Esophagus muscularis mucosa (tissue), 4 donors: ENCODE measurements at regions not wholly inside any gene's neighbourhood (a gene's known extent, or its start where the extent isn't known, plus 50 kb on each side); places are given as distances from the start of the nearest gene placed in this dataset.

Experiments
- DNase-seq: peaks from one replicate; pipeline ENCODE4 v3.0.0-alpha.2; 2017; ENCODE audit errors: extremely low spot score
- H3K27ac ChIP-seq, 4 donors: fragments of 200-600 bp; sonication (generic); replicated peaks in 1 of 4; 1 replicate in 3 of 4; 2 replicates in 1 of 4; pipeline ENCODE4 v1.5.1; 2016 to 2019; ENCODE audit warnings: mild to moderate bottlenecking in 1 of 4
- H3K27me3 ChIP-seq, 4 donors: fragments of 200-600 bp; sonication (generic); one replicate each; pipeline versions ENCODE4 v1.5.1 to v1.6.0; 2016 to 2019
- H3K36me3 ChIP-seq, 4 donors: fragments of 200-600 bp; sonication (generic); one replicate each; pipeline ENCODE4 v1.5.1; 2016 to 2019
- H3K4me1 ChIP-seq, 4 donors: fragments of 200-600 bp; sonication (generic); one replicate each; pipeline ENCODE4 v1.5.1; 2016 to 2019
- H3K4me3 ChIP-seq, 4 donors: fragments of 200-600 bp; sonication (generic); 1 replicate in 2 of 4; 2 replicates in 2 of 4; pipeline ENCODE4 v1.5.1; 2016 to 2019; ENCODE audit warnings: mild to moderate bottlenecking in 4 of 4, moderate library complexity in 1 of 4
- H3K9me3 ChIP-seq, 4 donors: fragments of 200-600 bp; sonication (generic); 1 replicate in 3 of 4; 2 replicates in 1 of 4; pipeline ENCODE4 v1.5.1; 2016 to 2019
- CTCF ChIP-seq, 3 experiments: fragments of 200-600 bp in 2 of 3; fragments of 450-650 bp in 1 of 3; sonication (generic) in 2 of 3; IDR thresholded peaks; one replicate each; pipeline ENCODE4 v1.5.1; 2017 to 2019; ENCODE audit warnings: antibody characterized with exemption in 3 of 3, mild to moderate bottlenecking in 2 of 3, moderate library complexity in 1 of 3
- EP300 ChIP-seq: sonication (generic); formaldehyde crosslinking; IDR thresholded peaks from one replicate; pipeline ENCODE4 v1.6.1; 2017; ENCODE audit warnings: antibody characterized with exemption
- POLR2A ChIP-seq: fragments of 450-650 bp; IDR thresholded peaks from one replicate; pipeline ENCODE4 v1.6.1; 2017; ENCODE audit warnings: antibody characterized with exemption, moderate library complexity, mild to moderate bottlenecking, low read depth
- POLR2AphosphoS5 ChIP-seq, 2 donors: sonication (generic); formaldehyde crosslinking; IDR thresholded peaks; one replicate each; pipeline ENCODE4 v1.6.1; 2017; ENCODE audit warnings: antibody characterized with exemption in 2 of 2
- WGBS: methylation state at CpG from one replicate; pipeline ENCODE4 v1.1.5; 2018; 5-methylcytosine and 5-hydroxymethylcytosine counted together
- intact Hi-C: fragments of 100-400 bp; cut with DNase I; formaldehyde crosslinking; loops from one replicate; pipeline ENCODE4 v1.15.1; 2023

DNA sequence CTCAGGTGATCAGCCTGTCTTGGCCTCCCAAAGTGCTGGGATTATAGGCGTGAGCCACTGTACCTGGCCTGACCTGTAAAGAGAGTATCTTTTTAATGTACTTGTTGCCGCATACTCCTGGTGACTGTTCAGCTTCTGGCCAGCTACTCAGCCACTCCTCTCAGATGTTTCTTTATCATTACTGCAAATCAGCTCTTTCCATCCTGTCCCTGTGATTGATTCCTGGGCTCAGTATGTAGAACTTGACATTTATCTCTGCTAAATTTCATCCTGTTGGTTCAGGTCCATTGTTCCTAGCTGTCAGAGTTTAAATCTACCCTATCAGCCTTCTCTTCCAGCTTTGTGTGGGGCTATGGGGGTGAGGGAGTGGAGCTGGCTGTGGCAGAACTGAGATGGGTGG is 211.5 kb upstream of the ASIC2 start:
- intact Hi-C loops: no loop called here
- TF ChIP-seq POLR2AphosphoS5 (IDR thresholded peaks at IDR 0.05): no peak
- no peak for TF ChIP-seq EP300
- TF ChIP-seq POLR2A: no peak
- TF ChIP-seq CTCF (IDR thresholded peaks at IDR 0.05): no peak
- peaks cover 0 to 7% (median 6%) of the 10 kb centered on the region in 4 donors for H3K4me1 ChIP-seq
- H3K9me3 ChIP-seq: no peaks in the 10 kb centered on the region
- H3K27me3 ChIP-seq: peaks cover 0 to 13% (median 0%) of the 10 kb centered on the region in 4 donors
- 87% methylated on average over 2 of the region's 2 CpGs for WGBS
- H3K4me3 ChIP-seq: no peak overlapping the region
- DNase-seq: no peak
- H3K36me3 ChIP-seq: no peaks in the 10 kb centered on the region
- H3K27ac ChIP-seq: no peak overlapping the region

GRCh38 chr17:33506889-33507650 is 214.0 kb upstream of the ASIC2 start:
- TF ChIP-seq CTCF (IDR thresholded peaks at IDR 0.05): no peak
- TF ChIP-seq POLR2A: no peak
- no peak for TF ChIP-seq EP300
- no peak for TF ChIP-seq POLR2AphosphoS5 (IDR thresholded peaks at IDR 0.05)
- intact Hi-C loops: no loop called here
- H3K4me3 ChIP-seq: no peak overlapping the region
- H3K36me3 ChIP-seq: no peaks in the 10 kb centered on the region
- no peaks in the 10 kb centered on the region for H3K9me3 ChIP-seq
- no peak for DNase-seq
- H3K27ac ChIP-seq: no peak overlapping the region
- peaks cover 0 to 8% (median 7%) of the 10 kb centered on the region in 4 donors for H3K4me1 ChIP-seq
- 55% methylated on average over 11 of the region's 11 CpGs for WGBS
- H3K27me3 ChIP-seq: peaks cover 0 to 13% (median 0%) of the 10 kb centered on the region in 4 donors

- WGBS: 77% methylated on average over 3 of the region's 3 CpGs
- no peaks in the 10 kb centered on the region for H3K9me3 ChIP-seq
- no peak overlapping the region for H3K27ac ChIP-seq
- no peak for TF ChIP-seq POLR2AphosphoS5 (IDR thresholded peaks at IDR 0.05)
- no peak for TF ChIP-seq EP300
- no peak for TF ChIP-seq POLR2A
- no peak for TF ChIP-seq CTCF (IDR thresholded peaks at IDR 0.05)
- intact Hi-C loops: no loop called here
- no peaks in the 10 kb centered on the region for H3K36me3 ChIP-seq
- H3K27me3 ChIP-seq: peaks cover 0 to 13% (median 0%) of the 10 kb centered on the region in 4 donors
- H3K4me1 ChIP-seq: peaks cover 0 to 8% (median 7%) of the 10 kb centered on the region in 4 donors
- no peak for DNase-seq
- no peak overlapping the region for H3K4me3 ChIP-seq
Observed at GRCh38 chr17:33508215-33508614, 215.1 kb upstream of the ASIC2 start.

GRCh38 chr17:33509331-33509730 is 216.2 kb upstream of the ASIC2 start:
- no peak for DNase-seq
- Histone ChIP-seq H3K4me1 (peaks cover 0 to 8% (median 7%) of the 10 kb centered on the region in 4 donors), H3K4me3 (no peak overlapping the region), H3K27ac (no peak overlapping the region), H3K36me3 (no peaks in the 10 kb centered on the region), H3K27me3 (peaks cover 0 to 7% (median 0%) of the 10 kb centered on the region in 4 donors), H3K9me3 (no peaks in the 10 kb centered on the region)
- intact Hi-C loops: no loop called here
- 58% methylated on average over 8 of the region's 8 CpGs for WGBS
- TF ChIP-seq POLR2A: no peak
- peak in 1 of 2 donors; percentile 23 for TF ChIP-seq POLR2AphosphoS5 (IDR thresholded peaks at IDR 0.05)

GRCh38 chr17:33511670-33512069 is 218.6 kb upstream of the ASIC2 start:
- Histone ChIP-seq H3K9me3 (no peaks in the 10 kb centered on the region), H3K4me3 (no peak overlapping the region), H3K36me3 (no peaks in the 10 kb centered on the region), H3K4me1 (peaks cover 0 to 8% (median 7%) of the 10 kb centered on the region in 4 donors), H3K27me3 (no peaks in the 10 kb centered on the region), H3K27ac (no peak overlapping the region)
- TF ChIP-seq POLR2AphosphoS5 (IDR thresholded peaks at IDR 0.05): no peak
- no peak for TF ChIP-seq EP300
- TF ChIP-seq CTCF (IDR thresholded peaks at IDR 0.05): no peak
- no peak for TF ChIP-seq POLR2A
- intact Hi-C loops: no loop called here
- WGBS: 70% methylated on average over 2 of the region's 2 CpGs
- no peak for DNase-seq
